Retina (tissue), 1 donor: ENCODE measurements at regions not wholly inside any gene's neighbourhood (a gene's known extent, or its start where the extent isn't known, plus 50 kb on each side); places are given as distances from the start of the nearest gene placed in this dataset.

Experiments
- DNase-seq: peaks from one replicate; pipeline ENCODE4 v3.0.0-alpha.2; 2016

GRCh38 chr2:51535763-51536162 lies 503.8 kb upstream of the NRXN1 start:
- no peak for DNase-seq

DNA sequence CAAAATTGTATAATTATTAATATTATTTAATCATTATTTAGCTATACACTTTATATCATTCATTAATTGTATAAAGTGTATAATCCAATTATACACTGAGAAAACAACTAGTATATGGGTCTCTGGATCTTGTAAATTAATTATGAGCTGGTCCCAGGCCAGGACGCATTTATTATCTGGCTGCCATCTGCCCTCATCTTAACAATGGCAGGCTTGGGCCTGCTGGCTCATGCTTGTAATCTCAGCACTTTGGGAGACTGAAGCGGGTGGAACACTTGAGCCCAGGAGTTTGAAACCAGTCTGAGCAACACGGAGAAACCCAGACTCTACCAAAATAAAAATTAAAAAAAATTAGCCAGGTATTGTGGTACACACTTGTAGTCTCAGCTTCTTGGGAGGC lies 502.2 kb upstream of the NRXN1 start:
- no peak for DNase-seq

DNA sequence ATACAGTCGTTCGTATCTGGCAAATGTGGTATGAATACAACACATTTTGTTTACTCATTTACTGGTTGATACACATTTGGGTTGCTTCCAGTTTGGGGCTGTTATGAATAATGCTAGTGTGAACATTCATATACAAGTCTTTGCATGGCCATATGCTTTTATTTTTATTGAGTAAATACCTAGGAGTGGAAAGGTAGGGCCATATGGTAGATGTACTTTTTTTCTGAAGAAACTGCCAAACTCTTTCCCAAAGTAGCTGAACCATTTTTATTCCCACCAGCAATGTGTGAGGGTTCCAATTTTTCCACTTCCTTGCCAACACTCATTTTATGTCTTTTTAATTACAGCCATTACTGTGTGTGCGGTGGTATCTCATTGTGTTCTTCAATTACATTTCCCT lies 496.2 kb upstream of the NRXN1 start:
- DNase-seq, result no peak

DNA sequence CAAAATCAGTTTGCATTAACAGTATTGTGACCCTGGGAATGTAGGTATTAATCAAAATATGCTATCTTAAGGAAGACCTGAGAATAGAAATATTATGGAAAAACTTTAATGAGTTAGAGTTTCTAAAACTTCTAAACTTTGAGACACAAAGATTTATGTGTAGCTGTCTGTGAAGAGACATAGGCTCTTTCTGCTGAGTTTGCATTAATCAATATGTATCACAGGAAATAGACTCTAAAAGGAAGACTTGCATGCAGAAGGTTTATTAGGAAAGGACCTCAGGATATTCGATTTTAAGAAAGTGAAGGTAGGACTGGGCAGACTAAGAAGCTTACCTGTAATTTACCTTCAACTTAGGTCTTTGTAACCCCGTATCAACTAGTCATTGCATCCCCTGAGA lies 494.8 kb upstream of the NRXN1 start:
- no peak for DNase-seq

GRCh38 chr2:51516667-51517066 lies 484.7 kb upstream of the NRXN1 start:
- DNase-seq, result no peak

- DNase-seq, result no peak
Measured at GRCh38 chr2:51511002-51511401, 479.1 kb upstream of the NRXN1 start.

DNA sequence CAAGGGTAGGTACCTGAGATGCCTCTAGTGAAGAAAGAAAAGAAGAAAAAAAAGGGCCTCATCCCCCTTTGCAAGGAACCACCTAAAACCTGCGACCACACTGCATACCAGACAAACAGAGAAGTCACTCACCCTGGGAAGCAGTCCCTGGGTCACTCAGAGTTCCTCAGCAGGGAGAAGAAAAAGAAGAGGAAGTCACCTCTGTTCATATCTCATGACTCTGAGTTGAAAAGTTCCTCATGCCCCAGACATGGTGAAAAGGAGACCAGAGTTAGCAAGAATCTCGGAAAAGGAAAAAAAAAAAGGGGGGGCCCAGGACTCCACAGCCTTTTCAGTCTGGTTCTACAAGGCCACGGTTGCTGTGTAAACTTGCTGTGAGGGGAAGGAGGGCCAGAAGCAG lies 478.4 kb upstream of the NRXN1 start:
- no peak for DNase-seq

- DNase-seq, result no peak
Measured at GRCh38 chr2:51505533-51505932, 473.6 kb upstream of the NRXN1 start.

DNA sequence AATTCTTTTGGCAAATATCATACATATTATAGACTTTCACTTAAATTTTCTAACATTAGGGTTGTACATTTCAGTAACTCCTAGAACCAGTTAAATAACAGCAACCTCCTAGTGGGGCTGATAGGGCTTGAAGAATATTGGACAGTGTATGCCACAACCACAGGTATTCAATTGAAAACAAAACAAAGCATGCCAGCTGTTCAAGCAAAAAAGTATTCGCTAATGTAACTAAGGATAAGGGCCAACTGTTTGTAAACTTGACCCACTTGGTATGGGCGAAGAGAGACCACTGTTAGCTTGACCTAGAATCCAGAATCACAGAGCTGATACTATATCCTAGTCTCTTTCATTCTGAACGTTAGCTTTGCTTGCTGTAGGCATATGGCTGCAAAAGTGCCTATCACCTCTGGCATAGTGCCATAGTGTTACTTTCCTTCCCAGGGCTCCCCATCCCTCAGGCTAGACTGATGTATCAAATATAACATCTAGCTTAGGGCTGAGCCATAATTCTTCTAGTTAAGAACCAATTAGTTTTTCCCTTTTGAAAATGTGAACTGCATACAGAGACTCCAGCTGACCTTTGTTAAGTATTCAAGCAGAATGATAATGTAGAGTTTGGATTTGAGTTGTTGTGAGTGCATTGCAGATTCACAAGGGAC lies 458.8 kb upstream of the NRXN1 start:
- DNase-seq, result no peak

- DNase-seq, result no peak
Measured at GRCh38 chr2:51484605-51485004, 452.7 kb upstream of the NRXN1 start.

- DNase-seq, result no peak
Measured at GRCh38 chr2:51483720-51484119, 451.8 kb upstream of the NRXN1 start.

DNA sequence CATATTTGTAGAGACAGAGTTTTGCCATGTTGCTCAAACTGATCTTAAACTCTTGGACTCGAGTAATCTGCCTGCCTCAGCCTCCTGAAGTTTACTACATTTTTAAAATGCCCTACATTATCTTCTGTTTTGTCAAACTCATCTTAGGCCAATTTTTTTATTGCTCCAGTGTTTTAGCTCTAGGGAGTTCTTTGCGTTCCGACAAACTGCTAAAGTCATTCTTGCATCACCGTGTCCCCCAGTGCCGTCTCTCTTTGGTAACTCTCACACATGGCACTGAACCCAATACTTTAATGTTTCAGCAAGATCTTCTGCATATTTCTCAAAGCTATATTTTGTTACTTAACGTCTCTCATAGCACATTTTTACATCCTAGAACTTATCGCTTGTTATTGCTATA lies 440.9 kb upstream of the NRXN1 start:
- no peak for DNase-seq

GRCh38 chr2:51472300-51472699 lies 440.4 kb upstream of the NRXN1 start:
- DNase-seq, result no peak

- DNase-seq, result no peak
Measured at GRCh38 chr2:51469102-51469501, 437.2 kb upstream of the NRXN1 start.

- no peak for DNase-seq
Measured at GRCh38 chr2:51465326-51465725, 433.4 kb upstream of the NRXN1 start.

- no peak for DNase-seq
Measured at GRCh38 chr2:51454177-51454576, 422.2 kb upstream of the NRXN1 start.

- no peak for DNase-seq
Measured at GRCh38 chr2:51448911-51449310, 417.0 kb upstream of the NRXN1 start.

GRCh38 chr2:51441786-51442185 lies 409.9 kb upstream of the NRXN1 start:
- no peak for DNase-seq

DNA sequence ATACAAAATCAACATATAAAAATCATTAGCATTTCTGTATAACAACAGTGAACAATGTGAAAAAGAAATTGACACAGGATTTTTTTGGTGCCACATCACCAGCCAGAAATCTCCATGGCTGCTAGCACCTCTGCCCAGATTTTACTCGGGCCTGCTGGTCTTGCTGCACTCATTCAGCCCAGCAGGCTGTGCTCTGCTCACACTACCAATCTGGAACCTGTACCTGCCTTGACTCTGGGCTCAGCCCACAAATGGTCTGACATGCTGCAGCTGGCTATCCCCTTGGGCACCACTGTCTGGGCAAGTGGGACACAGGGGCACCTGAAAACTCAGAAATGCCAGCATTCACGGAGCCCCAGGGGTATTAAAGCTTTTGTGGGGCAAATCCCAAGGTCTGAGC lies 392.5 kb upstream of the NRXN1 start:
- DNase-seq, result no peak

- DNase-seq, result no peak
Measured at GRCh38 chr2:51420511-51420910, 388.6 kb upstream of the NRXN1 start.

GRCh38 chr2:51413726-51414125 lies 381.8 kb upstream of the NRXN1 start:
- no peak for DNase-seq

- DNase-seq, result no peak
Measured at GRCh38 chr2:51410331-51410730, 378.4 kb upstream of the NRXN1 start.

GRCh38 chr2:51409920-51410319 lies 378.0 kb upstream of the NRXN1 start:
- DNase-seq, result no peak

- DNase-seq, result no peak
Measured at GRCh38 chr2:51404226-51404625, 372.3 kb upstream of the NRXN1 start.

DNA sequence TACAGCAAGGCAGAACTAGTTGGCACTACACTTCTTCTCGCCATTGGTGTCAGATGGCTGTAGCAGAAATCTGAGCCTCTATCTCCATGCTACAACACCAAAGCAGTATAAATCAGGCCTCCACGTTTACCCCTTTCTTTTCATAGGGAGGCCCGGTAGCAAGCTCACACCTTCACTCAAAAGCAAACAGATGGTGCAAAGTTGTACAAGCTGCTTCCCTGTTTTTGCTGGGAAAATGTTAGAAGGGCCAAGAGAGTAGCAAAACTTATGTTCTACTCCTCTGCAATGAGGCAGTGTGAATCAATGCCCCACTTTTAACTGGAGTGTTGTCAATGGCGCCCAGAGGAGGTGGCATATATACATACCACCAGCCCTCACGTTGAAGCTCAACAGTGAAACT lies 369.6 kb upstream of the NRXN1 start:
- DNase-seq, result no peak

DNA sequence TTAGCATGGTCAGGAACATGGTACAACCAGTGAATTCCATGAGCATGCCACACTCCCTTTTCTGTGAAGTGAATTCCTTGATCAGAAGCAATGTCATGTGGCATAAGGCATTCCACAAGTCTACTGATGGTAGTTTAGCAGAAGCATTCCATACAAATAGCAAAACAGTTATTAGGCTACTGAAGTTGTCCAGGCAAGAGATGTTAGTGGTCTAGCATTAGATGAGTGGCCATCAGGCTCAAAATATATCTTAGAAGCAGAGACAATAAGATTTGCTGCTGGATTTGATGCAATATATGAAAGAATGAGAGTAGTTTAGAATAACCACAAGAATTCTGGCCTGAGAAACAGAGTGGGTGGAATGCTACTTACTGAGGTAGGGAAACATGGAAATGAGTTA lies 355.3 kb upstream of the NRXN1 start:
- no peak for DNase-seq
